ENCODE measurements at regions not wholly inside any gene's neighbourhood (a gene's known extent, or its start where the extent isn't known, plus 50 kb on each side); places are given as distances from the start of the nearest gene placed in this dataset.

GRCh38 chr2:207231967-207232366 is 66.2 kb upstream of the KLF7 start:
- TF ChIP-seq CTCF (IDR thresholded peaks at IDR 0.05) (no peak), POLR2AphosphoS5 (IDR thresholded peaks at IDR 0.05) (no peak)
